ENCODE measurements at regions not wholly inside any gene's neighbourhood (a gene's known extent, or its start where the extent isn't known, plus 50 kb on each side); places are given as distances from the start of the nearest gene placed in this dataset.

- Histone ChIP-seq H3F3A (ENCODE audit: insufficient read depth, low read length) (no peaks in the 10 kb centered on the region), H3K27ac (ENCODE audit: low read depth, low read length, poor library complexity, severe bottlenecking) (no peak overlapping the region), H3K4me1 (ENCODE audit: insufficient read depth, low read length, severe bottlenecking) (no peaks in the 10 kb centered on the region), H3K9ac (ENCODE audit: low read length) (no peak overlapping the region), H2AFZ (ENCODE audit: low read length) (no peak overlapping the region), H3K27me3 (ENCODE audit: insufficient read depth, low read length) (peaks cover 4% of the 10 kb centered on the region; the same call in 1 of the 2 replicates), H3K36me3 (ENCODE audit: insufficient read depth, low read length) (no peaks in the 10 kb centered on the region), H3K9me3 (ENCODE audit: low read length) (no peaks in the 10 kb centered on the region), H3K9me2 (ENCODE audit: low read depth, low read length) (no peaks in the 10 kb centered on the region), H4K20me1 (ENCODE audit: insufficient read depth, low read length) (no peaks in the 10 kb centered on the region), H3K79me2 (ENCODE audit: insufficient read depth, low read length) (no peaks in the 10 kb centered on the region), H3K4me3 (ENCODE audit: low read depth, low read length, poor library complexity, severe bottlenecking) (no peak overlapping the region), H3K4me2 (ENCODE audit: low read length) (no peak overlapping the region)
- TF ChIP-seq EZH2 (IDR thresholded peaks at IDR 0.05; ENCODE audit: borderline replicate concordance, low read length) = no peak
- TF ChIP-seq, protein P1, sequence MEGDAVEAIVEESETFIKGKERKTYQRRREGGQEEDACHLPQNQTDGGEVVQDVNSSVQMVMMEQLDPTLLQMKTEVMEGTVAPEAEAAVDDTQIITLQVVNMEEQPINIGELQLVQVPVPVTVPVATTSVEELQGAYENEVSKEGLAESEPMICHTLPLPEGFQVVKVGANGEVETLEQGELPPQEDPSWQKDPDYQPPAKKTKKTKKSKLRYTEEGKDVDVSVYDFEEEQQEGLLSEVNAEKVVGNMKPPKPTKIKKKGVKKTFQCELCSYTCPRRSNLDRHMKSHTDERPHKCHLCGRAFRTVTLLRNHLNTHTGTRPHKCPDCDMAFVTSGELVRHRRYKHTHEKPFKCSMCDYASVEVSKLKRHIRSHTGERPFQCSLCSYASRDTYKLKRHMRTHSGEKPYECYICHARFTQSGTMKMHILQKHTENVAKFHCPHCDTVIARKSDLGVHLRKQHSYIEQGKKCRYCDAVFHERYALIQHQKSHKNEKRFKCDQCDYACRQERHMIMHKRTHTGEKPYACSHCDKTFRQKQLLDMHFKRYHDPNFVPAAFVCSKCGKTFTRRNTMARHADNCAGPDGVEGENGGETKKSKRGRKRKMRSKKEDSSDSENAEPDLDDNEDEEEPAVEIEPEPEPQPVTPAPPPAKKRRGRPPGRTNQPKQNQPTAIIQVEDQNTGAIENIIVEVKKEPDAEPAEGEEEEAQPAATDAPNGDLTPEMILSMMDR (IDR thresholded peaks at IDR 0.05; ENCODE audit: low read length) = no peak
Observed at GRCh38 chr15:61380270-61380669, 151.2 kb upstream of the RORA start.

DNA sequence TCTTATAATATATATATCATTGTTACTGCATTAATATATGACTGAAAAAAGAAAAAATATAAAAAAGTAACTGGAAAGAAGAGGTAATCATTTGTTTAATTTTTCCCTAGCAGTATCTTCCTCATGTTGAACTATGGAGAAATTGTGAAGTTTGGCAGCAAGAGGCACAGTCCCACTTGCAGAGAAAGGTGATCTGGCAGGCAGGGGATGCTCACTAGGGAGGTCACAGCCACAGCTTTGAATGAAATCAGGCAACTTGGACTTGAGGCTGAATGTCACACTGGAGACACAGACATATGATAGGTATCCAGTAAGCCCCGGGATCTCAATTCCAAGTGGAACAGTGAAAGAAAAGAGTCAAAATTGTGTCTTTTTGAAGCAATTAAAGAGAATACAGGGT lies 149.9 kb upstream of the RORA start:
- H3K79me2 ChIP-seq (ENCODE audit: insufficient read depth, low read length) = no peaks in the 10 kb centered on the region
- no peak overlapping the region for H2AFZ ChIP-seq (ENCODE audit: low read length)
- H3K27ac ChIP-seq (ENCODE audit: low read depth, low read length, poor library complexity, severe bottlenecking) = no peak overlapping the region
- no peaks in the 10 kb centered on the region for H3K36me3 ChIP-seq (ENCODE audit: insufficient read depth, low read length)
- H3K9me3 ChIP-seq (ENCODE audit: low read length) = no peaks in the 10 kb centered on the region
- H3K4me1 ChIP-seq (ENCODE audit: insufficient read depth, low read length, severe bottlenecking) = no peaks in the 10 kb centered on the region
- H3K4me3 ChIP-seq (ENCODE audit: low read depth, low read length, poor library complexity, severe bottlenecking) = no peak overlapping the region
- peaks cover 4% of the 10 kb centered on the region; the same call in 1 of the 2 replicates for H3K27me3 ChIP-seq (ENCODE audit: insufficient read depth, low read length)
- no peaks in the 10 kb centered on the region for H3F3A ChIP-seq (ENCODE audit: insufficient read depth, low read length)
- H3K9ac ChIP-seq (ENCODE audit: low read length) = no peak overlapping the region
- no peaks in the 10 kb centered on the region for H3K9me2 ChIP-seq (ENCODE audit: low read depth, low read length)
- H3K4me2 ChIP-seq (ENCODE audit: low read length) = no peak overlapping the region
- TF ChIP-seq, protein P1 (IDR thresholded peaks at IDR 0.05; ENCODE audit: low read length) = no peak
- no peak for TF ChIP-seq EZH2 (IDR thresholded peaks at IDR 0.05; ENCODE audit: borderline replicate concordance, low read length)
- H4K20me1 ChIP-seq (ENCODE audit: insufficient read depth, low read length) = no peaks in the 10 kb centered on the region

DNA sequence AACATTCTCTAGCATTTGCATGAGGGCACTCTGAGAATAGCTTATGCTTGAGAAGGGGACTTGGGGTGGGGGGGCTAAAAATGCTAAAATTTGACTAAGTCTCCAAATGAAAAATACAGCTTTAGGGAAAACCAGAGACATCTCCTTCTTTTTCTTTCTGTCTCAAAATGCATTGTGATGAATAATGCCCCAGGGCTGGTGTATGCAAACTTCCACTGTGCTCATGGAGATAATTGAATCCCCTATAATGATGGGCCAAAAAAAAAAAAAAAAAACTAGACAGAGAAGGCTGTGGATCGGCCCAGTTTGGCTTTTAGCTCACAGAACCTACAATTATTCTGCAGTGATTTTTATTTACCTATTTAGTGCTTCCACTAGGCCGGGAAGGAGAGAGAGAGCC lies 147.9 kb upstream of the RORA start:
- H3K27ac ChIP-seq (ENCODE audit: low read depth, low read length, poor library complexity, severe bottlenecking) = no peak overlapping the region
- H3K9ac ChIP-seq (ENCODE audit: low read length) = no peak overlapping the region
- no peak overlapping the region for H3K4me2 ChIP-seq (ENCODE audit: low read length)
- H3K4me1 ChIP-seq (ENCODE audit: insufficient read depth, low read length, severe bottlenecking) = no peaks in the 10 kb centered on the region
- TF ChIP-seq, protein P1 (IDR thresholded peaks at IDR 0.05; ENCODE audit: low read length) = no peak
- TF ChIP-seq EZH2 (IDR thresholded peaks at IDR 0.05; ENCODE audit: borderline replicate concordance, low read length) = no peak
- no peaks in the 10 kb centered on the region for H3K36me3 ChIP-seq (ENCODE audit: insufficient read depth, low read length)
- H3K9me2 ChIP-seq (ENCODE audit: low read depth, low read length) = no peaks in the 10 kb centered on the region
- H3K27me3 ChIP-seq (ENCODE audit: insufficient read depth, low read length) = peaks cover 4% of the 10 kb centered on the region; the same call in 1 of the 2 replicates
- no peaks in the 10 kb centered on the region for H4K20me1 ChIP-seq (ENCODE audit: insufficient read depth, low read length)
- no peak overlapping the region for H3K4me3 ChIP-seq (ENCODE audit: low read depth, low read length, poor library complexity, severe bottlenecking)
- no peak overlapping the region for H2AFZ ChIP-seq (ENCODE audit: low read length)
- no peaks in the 10 kb centered on the region for H3K79me2 ChIP-seq (ENCODE audit: insufficient read depth, low read length)
- H3F3A ChIP-seq (ENCODE audit: insufficient read depth, low read length) = no peaks in the 10 kb centered on the region
- no peaks in the 10 kb centered on the region for H3K9me3 ChIP-seq (ENCODE audit: low read length)
